ENCODE measurements at regions not wholly inside any gene's neighbourhood (a gene's known extent, or its start where the extent isn't known, plus 50 kb on each side); places are given as distances from the start of the nearest gene placed in this dataset.

DNA sequence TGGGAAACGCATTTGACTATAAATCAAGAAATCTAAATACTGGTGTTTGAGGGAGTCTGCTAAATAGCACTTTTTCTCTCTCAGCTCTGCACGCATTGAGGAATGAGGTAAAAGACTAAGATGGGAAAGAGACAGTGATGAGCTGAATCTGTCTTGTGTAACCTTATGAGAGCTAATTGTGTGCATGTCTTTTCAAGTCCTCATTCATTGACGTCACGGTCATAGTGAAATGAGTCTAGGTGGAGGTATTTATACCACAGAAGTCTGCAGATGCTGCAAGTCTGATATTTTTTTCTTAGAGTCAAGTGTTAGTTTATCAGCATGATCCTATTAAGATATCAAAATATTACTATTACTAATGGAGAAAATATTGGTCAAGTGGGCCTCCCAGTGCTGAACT is 361.5 kb upstream of the HS3ST1 start:
- no peak overlapping the region for H3K27ac ChIP-seq
- H3K36me3 ChIP-seq (ENCODE audit: low read depth) = no peaks in the 10 kb centered on the region
- H3K9me2 ChIP-seq (ENCODE audit: insufficient read depth) = no peaks in the 10 kb centered on the region
- no peaks in the 10 kb centered on the region for H3F3A ChIP-seq (ENCODE audit: insufficient read depth, low read depth)
- H2AFZ ChIP-seq = no peak overlapping the region
- intact Hi-C loops (cut with micrococcal nuclease; ENCODE audit: unreplicated experiment) = no loop called here
- H3K79me2 ChIP-seq (ENCODE audit: low read depth) = no peaks in the 10 kb centered on the region
- ChIA-PET CTCF (no interaction called here), POLR2A (ENCODE audit: unreplicated experiment) (interaction anchor here (0.8 kb wide), 1 partner anchor 20 kb away, joined by 3 read pairs; no protein-coding TSS in a partner anchor)
- no peak for TF ChIP-seq EZH2 (IDR thresholded peaks at IDR 0.05; ENCODE audit: low read depth)
- TF ChIP-seq, protein P1, sequence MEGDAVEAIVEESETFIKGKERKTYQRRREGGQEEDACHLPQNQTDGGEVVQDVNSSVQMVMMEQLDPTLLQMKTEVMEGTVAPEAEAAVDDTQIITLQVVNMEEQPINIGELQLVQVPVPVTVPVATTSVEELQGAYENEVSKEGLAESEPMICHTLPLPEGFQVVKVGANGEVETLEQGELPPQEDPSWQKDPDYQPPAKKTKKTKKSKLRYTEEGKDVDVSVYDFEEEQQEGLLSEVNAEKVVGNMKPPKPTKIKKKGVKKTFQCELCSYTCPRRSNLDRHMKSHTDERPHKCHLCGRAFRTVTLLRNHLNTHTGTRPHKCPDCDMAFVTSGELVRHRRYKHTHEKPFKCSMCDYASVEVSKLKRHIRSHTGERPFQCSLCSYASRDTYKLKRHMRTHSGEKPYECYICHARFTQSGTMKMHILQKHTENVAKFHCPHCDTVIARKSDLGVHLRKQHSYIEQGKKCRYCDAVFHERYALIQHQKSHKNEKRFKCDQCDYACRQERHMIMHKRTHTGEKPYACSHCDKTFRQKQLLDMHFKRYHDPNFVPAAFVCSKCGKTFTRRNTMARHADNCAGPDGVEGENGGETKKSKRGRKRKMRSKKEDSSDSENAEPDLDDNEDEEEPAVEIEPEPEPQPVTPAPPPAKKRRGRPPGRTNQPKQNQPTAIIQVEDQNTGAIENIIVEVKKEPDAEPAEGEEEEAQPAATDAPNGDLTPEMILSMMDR (conservative IDR thresholded peaks at IDR 0.05) = no peak
- DNase-seq = no peak
- no peak overlapping the region for H3K4me2 ChIP-seq
- no peaks in the 10 kb centered on the region for H3K27me3 ChIP-seq (ENCODE audit: insufficient read depth, low read depth)
- H3K9me3 ChIP-seq (ENCODE audit: insufficient read depth, low read depth) = no peaks in the 10 kb centered on the region
- BruUV-seq (replicated peaks) = no TSS peak
- no peak overlapping the region for H3K4me3 ChIP-seq
- H3K4me1 ChIP-seq (replicated peaks; ENCODE audit: insufficient read depth) = no peaks in the 10 kb centered on the region
- H4K20me1 ChIP-seq (ENCODE audit: insufficient read depth) = no peaks in the 10 kb centered on the region

DNA sequence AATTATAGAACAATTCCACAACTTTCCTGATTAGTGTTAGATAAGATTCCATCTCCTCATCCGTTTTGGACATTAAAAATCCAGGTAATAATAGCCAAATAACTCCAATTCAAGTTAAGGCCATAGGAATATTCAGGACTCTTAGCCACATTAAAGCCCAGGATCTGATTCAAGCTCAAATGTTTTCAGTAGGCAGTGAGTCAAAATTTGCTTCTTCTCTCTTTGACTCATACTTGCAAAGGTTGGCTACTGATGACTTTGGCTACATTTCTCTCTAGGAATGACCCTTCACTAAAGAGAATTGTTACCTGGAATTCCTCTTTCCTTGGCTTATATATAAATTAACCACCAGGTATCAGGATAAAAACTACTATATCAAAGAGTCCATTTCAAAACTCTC is 354.9 kb upstream of the HS3ST1 start:
- intact Hi-C loops (cut with micrococcal nuclease; ENCODE audit: unreplicated experiment) = no loop called here
- no peaks in the 10 kb centered on the region for H3K79me2 ChIP-seq (ENCODE audit: low read depth)
- H3K9me2 ChIP-seq (ENCODE audit: insufficient read depth) = no peaks in the 10 kb centered on the region
- H3K4me3 ChIP-seq = no peak overlapping the region
- H3K27ac ChIP-seq = no peak overlapping the region
- no peaks in the 10 kb centered on the region for H4K20me1 ChIP-seq (ENCODE audit: insufficient read depth)
- no peaks in the 10 kb centered on the region for H3K36me3 ChIP-seq (ENCODE audit: low read depth)
- TF ChIP-seq, protein P1 (conservative IDR thresholded peaks at IDR 0.05) = no peak
- no peak for TF ChIP-seq EZH2 (IDR thresholded peaks at IDR 0.05; ENCODE audit: low read depth)
- CTCF ChIA-PET = no interaction called here
- POLR2A ChIA-PET (ENCODE audit: unreplicated experiment) = no interaction called here
- no peaks in the 10 kb centered on the region for H3K4me1 ChIP-seq (replicated peaks; ENCODE audit: insufficient read depth)
- H3K4me2 ChIP-seq = no peak overlapping the region
- no peaks in the 10 kb centered on the region for H3K27me3 ChIP-seq (ENCODE audit: insufficient read depth, low read depth)
- H3K9me3 ChIP-seq (ENCODE audit: insufficient read depth, low read depth) = no peaks in the 10 kb centered on the region
- H3F3A ChIP-seq (ENCODE audit: insufficient read depth, low read depth) = no peaks in the 10 kb centered on the region
- no peak for DNase-seq
- H2AFZ ChIP-seq = no peak overlapping the region
- no TSS peak for BruUV-seq (replicated peaks)

DNA sequence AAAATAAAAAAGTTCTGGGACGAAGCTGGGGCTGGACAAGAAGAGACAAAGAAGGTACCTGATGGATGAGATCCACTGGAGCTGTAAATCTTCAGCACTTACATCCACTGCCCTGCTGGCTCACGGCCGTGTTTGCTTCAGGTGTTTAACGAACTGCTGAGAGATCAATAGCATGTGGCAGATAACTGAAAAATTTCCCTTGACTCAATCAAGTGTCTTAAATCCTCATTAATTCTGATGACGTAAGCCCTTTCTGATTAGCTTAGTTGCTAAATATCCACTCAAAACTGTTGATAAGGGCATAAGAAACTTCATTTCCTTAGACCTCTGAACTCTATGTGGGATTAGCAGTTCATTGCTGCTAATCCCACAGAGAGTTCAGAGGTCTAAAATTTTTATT is 354.2 kb upstream of the HS3ST1 start:
- H3K27me3 ChIP-seq (ENCODE audit: insufficient read depth, low read depth) = no peaks in the 10 kb centered on the region
- H3K79me2 ChIP-seq (ENCODE audit: low read depth) = no peaks in the 10 kb centered on the region
- no peaks in the 10 kb centered on the region for H3F3A ChIP-seq (ENCODE audit: insufficient read depth, low read depth)
- H3K4me3 ChIP-seq = no peak overlapping the region
- no peak overlapping the region for H3K27ac ChIP-seq
- H2AFZ ChIP-seq = no peak overlapping the region
- no peaks in the 10 kb centered on the region for H3K9me3 ChIP-seq (ENCODE audit: insufficient read depth, low read depth)
- no peaks in the 10 kb centered on the region for H3K36me3 ChIP-seq (ENCODE audit: low read depth)
- TF ChIP-seq, protein P1 (conservative IDR thresholded peaks at IDR 0.05) = no peak
- TF ChIP-seq EZH2 (IDR thresholded peaks at IDR 0.05; ENCODE audit: low read depth) = no peak
- H4K20me1 ChIP-seq (ENCODE audit: insufficient read depth) = no peaks in the 10 kb centered on the region
- no peak overlapping the region for H3K4me2 ChIP-seq
- BruUV-seq (replicated peaks) = no TSS peak
- intact Hi-C loops (cut with micrococcal nuclease; ENCODE audit: unreplicated experiment) = no loop called here
- CTCF ChIA-PET = no interaction called here
- no peaks in the 10 kb centered on the region for H3K4me1 ChIP-seq (replicated peaks; ENCODE audit: insufficient read depth)
- POLR2A ChIA-PET (ENCODE audit: unreplicated experiment) = no interaction called here
- DNase-seq = no peak
- H3K9me2 ChIP-seq (ENCODE audit: insufficient read depth) = no peaks in the 10 kb centered on the region

All from PC-9 (cell line).